ENCODE measurements at regions not wholly inside any gene's neighbourhood (a gene's known extent, or its start where the extent isn't known, plus 50 kb on each side); places are given as distances from the start of the nearest gene placed in this dataset.

DNA sequence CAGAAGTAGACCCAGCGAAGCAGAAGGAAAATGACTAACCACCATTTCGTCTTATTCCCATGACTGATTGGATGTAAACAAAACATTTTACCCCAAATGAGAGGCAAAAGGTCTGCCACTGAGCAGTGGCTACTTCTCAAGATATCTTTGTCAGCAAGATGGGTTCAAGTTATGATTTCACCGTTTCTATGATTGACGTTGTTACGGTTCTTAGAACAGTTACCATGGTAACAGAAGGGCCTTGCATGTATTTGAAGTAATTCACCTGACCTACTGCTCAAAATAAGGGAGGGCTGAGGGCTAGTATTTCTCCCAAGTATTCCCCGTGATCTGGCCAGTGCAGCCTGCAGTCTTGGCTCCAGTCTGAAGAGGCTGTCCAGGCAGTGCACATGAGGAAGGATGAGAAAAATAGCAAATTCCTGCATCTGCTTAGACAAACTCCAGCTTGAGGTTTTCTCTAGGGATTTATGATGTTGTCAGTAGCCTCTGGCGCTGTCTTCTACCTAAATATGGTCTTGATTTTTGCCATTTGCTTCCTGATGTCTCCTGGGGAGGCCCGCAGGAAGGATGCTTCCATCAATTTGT lies 372.7 kb downstream of the TMEM38B start:
- H3K27me3 ChIP-seq (ENCODE audit: insufficient read depth, low read depth, low read length): no peaks in the 10 kb centered on the region
- peak overlapping the region; percentile 44 for H3K4me3 ChIP-seq (ENCODE audit: low read length)
- no peak for TF ChIP-seq SMC3 (conservative IDR thresholded peaks at IDR 0.05; ENCODE audit: poor library complexity)
- no peak for TF ChIP-seq EZH2 (IDR thresholded peaks at IDR 0.05; ENCODE audit: borderline replicate concordance, insufficient read depth, low read length, poor library complexity, severe bottlenecking)
- TF ChIP-seq TAF1 (IDR thresholded peaks at IDR 0.05; ENCODE audit: low read depth): no peak
- peak; percentile 49 for TF ChIP-seq POLR2AphosphoS5 (IDR thresholded peaks at IDR 0.05)
- no peak for TF ChIP-seq CTCF (IDR thresholded peaks at IDR 0.05; ENCODE audit: poor library complexity, severe bottlenecking)
- TF ChIP-seq REST (IDR thresholded peaks at IDR 0.05; ENCODE audit: borderline replicate concordance): no peak
- peak; percentile 40 for TF ChIP-seq RAD21 (conservative IDR thresholded peaks at IDR 0.05)
- TF ChIP-seq MXI1 (conservative IDR thresholded peaks at IDR 0.05; ENCODE audit: poor library complexity, severe bottlenecking): peak; percentile 17
- peak; percentile 73 for TF ChIP-seq EP300 (conservative IDR thresholded peaks at IDR 0.05; ENCODE audit: poor library complexity, severe bottlenecking)
- H3K79me2 ChIP-seq (replicated peaks; ENCODE audit: insufficient read depth, low read length): no peaks in the 10 kb centered on the region
- no peaks in the 10 kb centered on the region for H4K20me1 ChIP-seq (ENCODE audit: insufficient read depth)
- no peak overlapping the region for H2AFZ ChIP-seq (ENCODE audit: low read depth, low read length)
- H3K9ac ChIP-seq (ENCODE audit: low read length): peak overlapping the region; percentile 34
- H3F3A ChIP-seq (ENCODE audit: insufficient read depth, low read length, poor library complexity, severe bottlenecking): no peaks in the 10 kb centered on the region
- H3K4me2 ChIP-seq (ENCODE audit: low read length): peak overlapping the region; percentile 38
- no peaks in the 10 kb centered on the region for H3K9me3 ChIP-seq (ENCODE audit: low read length)
- H3K9me2 ChIP-seq (ENCODE audit: insufficient read depth, low read length): no peaks in the 10 kb centered on the region
- peak overlapping the region; percentile 77 for H3K27ac ChIP-seq (ENCODE audit: low read length)
- H3K36me3 ChIP-seq (ENCODE audit: insufficient read depth, low read length): no peaks in the 10 kb centered on the region

GRCh38 chr9:106069241-106069640 lies 374.9 kb downstream of the TMEM38B start:
- no peak overlapping the region for H3K4me3 ChIP-seq (ENCODE audit: low read length)

More at GRCh38 chr9:106069241-106069640, 374.9 kb downstream of the TMEM38B start:
- no peak for TF ChIP-seq SMC3 (conservative IDR thresholded peaks at IDR 0.05; ENCODE audit: poor library complexity)
- no peak for TF ChIP-seq POLR2AphosphoS5 (IDR thresholded peaks at IDR 0.05)
- no peak for TF ChIP-seq REST (IDR thresholded peaks at IDR 0.05; ENCODE audit: borderline replicate concordance)
- TF ChIP-seq MXI1 (conservative IDR thresholded peaks at IDR 0.05; ENCODE audit: poor library complexity, severe bottlenecking): no peak
- no peak for TF ChIP-seq EZH2 (IDR thresholded peaks at IDR 0.05; ENCODE audit: borderline replicate concordance, insufficient read depth, low read length, poor library complexity, severe bottlenecking)
- TF ChIP-seq EP300 (conservative IDR thresholded peaks at IDR 0.05; ENCODE audit: poor library complexity, severe bottlenecking): no peak
- TF ChIP-seq TAF1 (IDR thresholded peaks at IDR 0.05; ENCODE audit: low read depth): no peak
- no peak for TF ChIP-seq RAD21 (conservative IDR thresholded peaks at IDR 0.05)
- TF ChIP-seq CTCF (IDR thresholded peaks at IDR 0.05; ENCODE audit: poor library complexity, severe bottlenecking): no peak
- H3K9me2 ChIP-seq (ENCODE audit: insufficient read depth, low read length): no peaks in the 10 kb centered on the region
- H3K27me3 ChIP-seq (ENCODE audit: insufficient read depth, low read depth, low read length): no peaks in the 10 kb centered on the region
- no peak overlapping the region for H2AFZ ChIP-seq (ENCODE audit: low read depth, low read length)
- H3K4me2 ChIP-seq (ENCODE audit: low read length): no peak overlapping the region
- no peaks in the 10 kb centered on the region for H4K20me1 ChIP-seq (ENCODE audit: insufficient read depth)
- H3K79me2 ChIP-seq (replicated peaks; ENCODE audit: insufficient read depth, low read length): no peaks in the 10 kb centered on the region
- no peaks in the 10 kb centered on the region for H3F3A ChIP-seq (ENCODE audit: insufficient read depth, low read length, poor library complexity, severe bottlenecking)
- H3K27ac ChIP-seq (ENCODE audit: low read length): no peak overlapping the region
- no peak overlapping the region for H3K9ac ChIP-seq (ENCODE audit: low read length)
- no peaks in the 10 kb centered on the region for H3K9me3 ChIP-seq (ENCODE audit: low read length)
- no peaks in the 10 kb centered on the region for H3K36me3 ChIP-seq (ENCODE audit: insufficient read depth, low read length)

Data from neural cell (in vitro differentiated cells).